Colonic mucosa (tissue), 4 donors: ENCODE measurements at regions not wholly inside any gene's neighbourhood (a gene's known extent, or its start where the extent isn't known, plus 50 kb on each side); places are given as distances from the start of the nearest gene placed in this dataset.

ENCODE experiments used
- DNase-seq: peaks from one replicate; pipeline ENCODE4 v3.0.0-alpha.2; 2020
- H3K27ac ChIP-seq: fragments of 200-600 bp; one replicate; pipeline ENCODE4 v1.8.0; 2021
- H3K27me3 ChIP-seq: fragments of 200-600 bp; one replicate; pipeline ENCODE4 v1.8.0; 2021
- H3K36me3 ChIP-seq: fragments of 200-600 bp; one replicate; pipeline ENCODE4 v1.8.0; 2021
- H3K4me1 ChIP-seq: fragments of 200-600 bp; one replicate; pipeline ENCODE4 v1.8.0; 2021; ENCODE audit warnings: mild to moderate bottlenecking
- H3K4me3 ChIP-seq: fragments of 200-600 bp; one replicate; pipeline ENCODE4 v1.8.0; 2021
- H3K9ac ChIP-seq, 2 donors: one replicate each; pipeline ENCODE4 v1.7.0; 2013; ENCODE audit warnings: control low read depth in 2 of 2, low read depth in 2 of 2, low read length in 2 of 2
- H3K9me3 ChIP-seq: fragments of 200-600 bp; one replicate; pipeline ENCODE4 v1.8.0; 2021
- CTCF ChIP-seq: fragments of 200-600 bp; IDR thresholded peaks from one replicate; pipeline ENCODE4 v1.8.0; 2022; ENCODE audit warnings: antibody characterized with exemption, mild to moderate bottlenecking
- intact Hi-C: fragments of 100-400 bp; cut with DNase I; formaldehyde crosslinking; loops from one replicate; pipeline ENCODE4 v1.14.1; 2022
- donor health status: healthy.
- donor health status: DM: no; HTN: no; CAD: no.
- donor health status: DM: no; HTN: no; CAD: no.

GRCh38 chr4:17163156-17163771, 264.8 kb upstream of the LDB2 start:
- Histone ChIP-seq H3K4me1 (no peaks in the 10 kb centered on the region), H3K4me3 (no peak overlapping the region), H3K36me3 (no peaks in the 10 kb centered on the region), H3K9me3 (no peaks in the 10 kb centered on the region), H3K9ac (no peak overlapping the region), H3K27me3 (no peaks in the 10 kb centered on the region), H3K27ac (no peak overlapping the region)
- no peak for TF ChIP-seq CTCF
- intact Hi-C loops = no loop called here
- DNase-seq = no peak

- Histone ChIP-seq H3K9ac (no peak overlapping the region), H3K9me3 (no peaks in the 10 kb centered on the region), H3K36me3 (no peaks in the 10 kb centered on the region), H3K4me3 (no peak overlapping the region), H3K4me1 (no peaks in the 10 kb centered on the region), H3K27ac (no peak overlapping the region), H3K27me3 (no peaks in the 10 kb centered on the region)
- no peak for TF ChIP-seq CTCF
- intact Hi-C loops = no loop called here
- no peak for DNase-seq
These were observed 258.9 kb upstream of the LDB2 start for GRCh38 chr4:17157304-17157703.

GRCh38 chr4:17155486-17155885, 257.0 kb upstream of the LDB2 start:
- no peak for DNase-seq
- Histone ChIP-seq H3K9ac (no peak overlapping the region), H3K4me1 (no peaks in the 10 kb centered on the region), H3K27ac (no peak overlapping the region), H3K9me3 (no peaks in the 10 kb centered on the region), H3K4me3 (no peak overlapping the region), H3K36me3 (no peaks in the 10 kb centered on the region), H3K27me3 (no peaks in the 10 kb centered on the region)
- intact Hi-C loops = no loop called here
- TF ChIP-seq CTCF = no peak

- TF ChIP-seq CTCF = no peak
- H3K27ac ChIP-seq = no peak overlapping the region
- no peak overlapping the region for H3K9ac ChIP-seq
- DNase-seq = no peak
- no peaks in the 10 kb centered on the region for H3K4me1 ChIP-seq
- H3K27me3 ChIP-seq = no peaks in the 10 kb centered on the region
- intact Hi-C loops = no loop called here
- H3K4me3 ChIP-seq = no peak overlapping the region
- no peaks in the 10 kb centered on the region for H3K36me3 ChIP-seq
- no peaks in the 10 kb centered on the region for H3K9me3 ChIP-seq
These were observed 255.1 kb upstream of the LDB2 start for GRCh38 chr4:17153572-17153971.

GRCh38 chr4:17152941-17153540, 254.6 kb upstream of the LDB2 start:
- H3K27me3 ChIP-seq = no peaks in the 10 kb centered on the region
- H3K4me3 ChIP-seq = no peak overlapping the region
- no peaks in the 10 kb centered on the region for H3K9me3 ChIP-seq
- TF ChIP-seq CTCF = no peak
- H3K36me3 ChIP-seq = no peaks in the 10 kb centered on the region
- no peaks in the 10 kb centered on the region for H3K4me1 ChIP-seq
- H3K9ac ChIP-seq = no peak overlapping the region
- no peak for DNase-seq
- intact Hi-C loops = no loop called here
- H3K27ac ChIP-seq = no peak overlapping the region
